Kidney epithelial cell (primary cell): ENCODE measurements at regions not wholly inside any gene's neighbourhood (a gene's known extent, or its start where the extent isn't known, plus 50 kb on each side); places are given as distances from the start of the nearest gene placed in this dataset.

Experiments
- DNase-seq: peaks from one replicate; pipeline ENCODE4 v3.0.0-alpha.2; 2010; ENCODE audit warnings: low read depth
- H3K27me3 ChIP-seq: 2 replicates; pipeline ENCODE4 v1.6.0; 2011; ENCODE audit warnings: low read length; ENCODE audit not compliant: control insufficient read depth, insufficient read depth
- H3K36me3 ChIP-seq: 2 replicates; pipeline ENCODE4 v1.5.1; 2011; ENCODE audit warnings: low read length; ENCODE audit not compliant: control insufficient read depth, insufficient read depth
- H3K4me3 ChIP-seq: 2 replicates; pipeline ENCODE4 v1.5.1; 2011; ENCODE audit warnings: low read depth, mild to moderate bottlenecking, control low read depth, low read length
- CTCF ChIP-seq: IDR thresholded peaks from 2 replicates; pipeline ENCODE4 v1.5.1; 2011; ENCODE audit warnings: mild to moderate bottlenecking, moderate library complexity, low read length, control low read depth, inconsistent platforms; ENCODE audit not compliant: insufficient read depth, poor library complexity, severe bottlenecking

GRCh38 chr3:55174747-55175146 is 246.9 kb upstream of the LRTM1 start:
- H3K4me3 ChIP-seq = no peak overlapping the region

GRCh38 chr3:55173504-55173903 is 245.6 kb upstream of the LRTM1 start:
- DNase-seq = no peak
- no peaks in the 10 kb centered on the region for H3K36me3 ChIP-seq
- TF ChIP-seq CTCF = no peak
- H3K27me3 ChIP-seq = no peaks in the 10 kb centered on the region
- H3K4me3 ChIP-seq = no peak overlapping the region

More at GRCh38 chr3:55174747-55175146, 246.9 kb upstream of the LRTM1 start:
- no peak for DNase-seq
- H3K27me3 ChIP-seq = no peaks in the 10 kb centered on the region
- H3K36me3 ChIP-seq = no peaks in the 10 kb centered on the region
- TF ChIP-seq CTCF = no peak

- no peak for TF ChIP-seq CTCF
- Histone ChIP-seq H3K36me3 (no peaks in the 10 kb centered on the region), H3K4me3 (no peak overlapping the region), H3K27me3 (no peaks in the 10 kb centered on the region)
- DNase-seq = no peak
Measured at GRCh38 chr3:55172913-55173312, 245.1 kb upstream of the LRTM1 start.

- no peak for TF ChIP-seq CTCF
- no peaks in the 10 kb centered on the region for H3K27me3 ChIP-seq
- no peaks in the 10 kb centered on the region for H3K36me3 ChIP-seq
- no peak for DNase-seq
- H3K4me3 ChIP-seq = no peak overlapping the region
Measured at GRCh38 chr3:55170444-55170843, 242.6 kb upstream of the LRTM1 start.

- Histone ChIP-seq H3K36me3 (no peaks in the 10 kb centered on the region), H3K27me3 (no peaks in the 10 kb centered on the region), H3K4me3 (no peak overlapping the region)
- no peak for TF ChIP-seq CTCF
- DNase-seq = peak; percentile 44
Measured at GRCh38 chr3:55169608-55170072, 241.8 kb upstream of the LRTM1 start.

GRCh38 chr3:55169161-55169560 is 241.3 kb upstream of the LRTM1 start:
- Histone ChIP-seq H3K4me3 (no peak overlapping the region), H3K27me3 (no peaks in the 10 kb centered on the region), H3K36me3 (no peaks in the 10 kb centered on the region)
- no peak for TF ChIP-seq CTCF
- DNase-seq = no peak
